ENCODE measurements at regions not wholly inside any gene's neighbourhood (a gene's known extent, or its start where the extent isn't known, plus 50 kb on each side); places are given as distances from the start of the nearest gene placed in this dataset.

DNA sequence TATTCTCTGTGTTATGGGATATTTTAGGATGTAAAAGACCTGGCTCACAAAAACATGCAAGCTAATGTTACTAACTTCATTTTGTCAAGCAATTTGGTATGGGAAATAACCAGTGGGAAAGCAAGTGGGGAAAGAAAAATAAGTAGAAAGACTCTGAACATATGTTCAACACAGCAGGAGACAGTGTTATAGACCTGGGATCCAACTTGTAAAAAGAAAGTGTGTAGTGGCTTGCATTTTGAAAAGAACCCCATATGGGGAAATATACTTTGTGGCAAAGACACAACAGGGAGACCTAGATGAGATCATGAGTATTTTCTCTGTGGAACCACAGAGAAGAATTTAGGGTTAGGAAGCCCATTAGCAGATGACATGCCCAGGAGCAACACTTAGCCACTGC, 212.7 kb upstream of the NRIP1 start:
- intact Hi-C loops (cut with micrococcal nuclease; ENCODE audit: unreplicated experiment) (no loop called here), in situ Hi-C loops (cut with MboI) (no loop called here)
- BruUV-seq (replicated peaks), result no TSS peak
- no peaks in the 10 kb centered on the region for H3K36me3 ChIP-seq (ENCODE audit: control insufficient read depth in 2 of 2, insufficient read depth in 2 of 2, low read length in 1 of 2)
- no peaks in the 10 kb centered on the region for H3K9me3 ChIP-seq (replicated peaks; ENCODE audit: control insufficient read depth, insufficient read depth, low read length)
- no peak overlapping the region for H3K4me2 ChIP-seq (ENCODE audit: control insufficient read depth, insufficient read depth)
- FAIRE-seq (no peak), DNase-seq (ENCODE audit: low read depth, low spot score) (no peak), ATAC-seq (no peak)
- no peak overlapping the region for H3K9ac ChIP-seq (ENCODE audit: control insufficient read depth, insufficient read depth, low read length)
- ChIA-PET RAD21 (ENCODE audit: unreplicated experiment) (interaction anchor here (1.0 kb wide), 1 partner anchor 413 kb away, joined by 3 read pairs; no protein-coding TSS in a partner anchor), SMC1A (ENCODE audit: uncharacterized antibody, unreplicated experiment) (interaction anchor here (1.3 kb wide), 1 partner anchor 9 kb away, joined by 4 read pairs; no protein-coding TSS in a partner anchor), CTCF (no interaction called here), POLR2A (no interaction called here)
- H3K4me3 ChIP-seq, result no peak overlapping the region
- no peak overlapping the region for H3K27ac ChIP-seq (ENCODE audit: control insufficient read depth, insufficient read depth)
- H3K27me3 ChIP-seq (replicated peaks in 1 of 2; ENCODE audit: control insufficient read depth in 2 of 2, insufficient read depth in 2 of 2, low read length in 1 of 2), result no peaks in the 10 kb centered on the region
- H2AFZ ChIP-seq (ENCODE audit: control insufficient read depth, low read depth, low read length), result no peak overlapping the region
- TF ChIP-seq TAF1 (IDR thresholded peaks at IDR 0.05; ENCODE audit: borderline replicate concordance, low read depth, low read length), result no peak
- no peak for TF ChIP-seq SIX5 (IDR thresholded peaks at IDR 0.05; ENCODE audit: low read depth, low read length, severe bottlenecking)
- TF ChIP-seq POLR2A (IDR thresholded peaks at IDR 0.05; ENCODE audit: low read depth, low read length), result no peak
- no peak for TF ChIP-seq RB1 (IDR thresholded peaks at IDR 0.05; ENCODE audit: borderline replicate concordance)
- no peak for TF ChIP-seq ZSCAN29 (IDR thresholded peaks at IDR 0.05)
- TF ChIP-seq, protein P1, sequence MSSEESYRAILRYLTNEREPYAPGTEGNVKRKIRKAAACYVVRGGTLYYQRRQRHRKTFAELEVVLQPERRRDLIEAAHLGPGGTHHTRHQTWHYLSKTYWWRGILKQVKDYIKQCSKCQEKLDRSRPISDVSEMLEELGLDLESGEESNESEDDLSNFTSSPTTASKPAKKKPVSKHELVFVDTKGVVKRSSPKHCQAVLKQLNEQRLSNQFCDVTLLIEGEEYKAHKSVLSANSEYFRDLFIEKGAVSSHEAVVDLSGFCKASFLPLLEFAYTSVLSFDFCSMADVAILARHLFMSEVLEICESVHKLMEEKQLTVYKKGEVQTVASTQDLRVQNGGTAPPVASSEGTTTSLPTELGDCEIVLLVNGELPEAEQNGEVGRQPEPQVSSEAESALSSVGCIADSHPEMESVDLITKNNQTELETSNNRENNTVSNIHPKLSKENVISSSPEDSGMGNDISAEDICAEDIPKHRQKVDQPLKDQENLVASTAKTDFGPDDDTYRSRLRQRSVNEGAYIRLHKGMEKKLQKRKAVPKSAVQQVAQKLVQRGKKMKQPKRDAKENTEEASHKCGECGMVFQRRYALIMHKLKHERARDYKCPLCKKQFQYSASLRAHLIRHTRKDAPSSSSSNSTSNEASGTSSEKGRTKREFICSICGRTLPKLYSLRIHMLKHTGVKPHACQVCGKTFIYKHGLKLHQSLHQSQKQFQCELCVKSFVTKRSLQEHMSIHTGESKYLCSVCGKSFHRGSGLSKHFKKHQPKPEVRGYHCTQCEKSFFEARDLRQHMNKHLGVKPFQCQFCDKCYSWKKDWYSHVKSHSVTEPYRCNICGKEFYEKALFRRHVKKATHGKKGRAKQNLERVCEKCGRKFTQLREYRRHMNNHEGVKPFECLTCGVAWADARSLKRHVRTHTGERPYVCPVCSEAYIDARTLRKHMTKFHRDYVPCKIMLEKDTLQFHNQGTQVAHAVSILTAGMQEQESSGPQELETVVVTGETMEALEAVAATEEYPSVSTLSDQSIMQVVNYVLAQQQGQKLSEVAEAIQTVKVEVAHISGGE (CRISPR knock-in tag; IDR thresholded peaks at IDR 0.05), result no peak
- TF ChIP-seq YY1 (IDR thresholded peaks at IDR 0.05; ENCODE audit: low read depth, low read length), result no peak
- no peak for TF ChIP-seq SMC3 (IDR thresholded peaks at IDR 0.05; ENCODE audit: borderline replicate concordance, low read length)
- TF ChIP-seq, protein P2, sequence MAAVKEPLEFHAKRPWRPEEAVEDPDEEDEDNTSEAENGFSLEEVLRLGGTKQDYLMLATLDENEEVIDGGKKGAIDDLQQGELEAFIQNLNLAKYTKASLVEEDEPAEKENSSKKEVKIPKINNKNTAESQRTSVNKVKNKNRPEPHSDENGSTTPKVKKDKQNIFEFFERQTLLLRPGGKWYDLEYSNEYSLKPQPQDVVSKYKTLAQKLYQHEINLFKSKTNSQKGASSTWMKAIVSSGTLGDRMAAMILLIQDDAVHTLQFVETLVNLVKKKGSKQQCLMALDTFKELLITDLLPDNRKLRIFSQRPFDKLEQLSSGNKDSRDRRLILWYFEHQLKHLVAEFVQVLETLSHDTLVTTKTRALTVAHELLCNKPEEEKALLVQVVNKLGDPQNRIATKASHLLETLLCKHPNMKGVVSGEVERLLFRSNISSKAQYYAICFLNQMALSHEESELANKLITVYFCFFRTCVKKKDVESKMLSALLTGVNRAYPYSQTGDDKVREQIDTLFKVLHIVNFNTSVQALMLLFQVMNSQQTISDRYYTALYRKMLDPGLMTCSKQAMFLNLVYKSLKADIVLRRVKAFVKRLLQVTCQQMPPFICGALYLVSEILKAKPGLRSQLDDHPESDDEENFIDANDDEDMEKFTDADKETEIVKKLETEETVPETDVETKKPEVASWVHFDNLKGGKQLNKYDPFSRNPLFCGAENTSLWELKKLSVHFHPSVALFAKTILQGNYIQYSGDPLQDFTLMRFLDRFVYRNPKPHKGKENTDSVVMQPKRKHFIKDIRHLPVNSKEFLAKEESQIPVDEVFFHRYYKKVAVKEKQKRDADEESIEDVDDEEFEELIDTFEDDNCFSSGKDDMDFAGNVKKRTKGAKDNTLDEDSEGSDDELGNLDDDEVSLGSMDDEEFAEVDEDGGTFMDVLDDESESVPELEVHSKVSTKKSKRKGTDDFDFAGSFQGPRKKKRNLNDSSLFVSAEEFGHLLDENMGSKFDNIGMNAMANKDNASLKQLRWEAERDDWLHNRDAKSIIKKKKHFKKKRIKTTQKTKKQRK (IDR thresholded peaks at IDR 0.05; ENCODE audit: low read depth, low read length), result no peak
- TF ChIP-seq, protein P3, sequence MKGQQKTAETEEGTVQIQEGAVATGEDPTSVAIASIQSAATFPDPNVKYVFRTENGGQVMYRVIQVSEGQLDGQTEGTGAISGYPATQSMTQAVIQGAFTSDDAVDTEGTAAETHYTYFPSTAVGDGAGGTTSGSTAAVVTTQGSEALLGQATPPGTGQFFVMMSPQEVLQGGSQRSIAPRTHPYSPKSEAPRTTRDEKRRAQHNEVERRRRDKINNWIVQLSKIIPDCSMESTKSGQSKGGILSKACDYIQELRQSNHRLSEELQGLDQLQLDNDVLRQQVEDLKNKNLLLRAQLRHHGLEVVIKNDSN (IDR thresholded peaks at IDR 0.05; ENCODE audit: borderline replicate concordance, extremely low read length, insufficient read depth, low read depth, low read length), result no peak
- no peak for TF ChIP-seq POLR2AphosphoS5 (IDR thresholded peaks at IDR 0.05; ENCODE audit: low read length)
- TF ChIP-seq, protein P4, sequence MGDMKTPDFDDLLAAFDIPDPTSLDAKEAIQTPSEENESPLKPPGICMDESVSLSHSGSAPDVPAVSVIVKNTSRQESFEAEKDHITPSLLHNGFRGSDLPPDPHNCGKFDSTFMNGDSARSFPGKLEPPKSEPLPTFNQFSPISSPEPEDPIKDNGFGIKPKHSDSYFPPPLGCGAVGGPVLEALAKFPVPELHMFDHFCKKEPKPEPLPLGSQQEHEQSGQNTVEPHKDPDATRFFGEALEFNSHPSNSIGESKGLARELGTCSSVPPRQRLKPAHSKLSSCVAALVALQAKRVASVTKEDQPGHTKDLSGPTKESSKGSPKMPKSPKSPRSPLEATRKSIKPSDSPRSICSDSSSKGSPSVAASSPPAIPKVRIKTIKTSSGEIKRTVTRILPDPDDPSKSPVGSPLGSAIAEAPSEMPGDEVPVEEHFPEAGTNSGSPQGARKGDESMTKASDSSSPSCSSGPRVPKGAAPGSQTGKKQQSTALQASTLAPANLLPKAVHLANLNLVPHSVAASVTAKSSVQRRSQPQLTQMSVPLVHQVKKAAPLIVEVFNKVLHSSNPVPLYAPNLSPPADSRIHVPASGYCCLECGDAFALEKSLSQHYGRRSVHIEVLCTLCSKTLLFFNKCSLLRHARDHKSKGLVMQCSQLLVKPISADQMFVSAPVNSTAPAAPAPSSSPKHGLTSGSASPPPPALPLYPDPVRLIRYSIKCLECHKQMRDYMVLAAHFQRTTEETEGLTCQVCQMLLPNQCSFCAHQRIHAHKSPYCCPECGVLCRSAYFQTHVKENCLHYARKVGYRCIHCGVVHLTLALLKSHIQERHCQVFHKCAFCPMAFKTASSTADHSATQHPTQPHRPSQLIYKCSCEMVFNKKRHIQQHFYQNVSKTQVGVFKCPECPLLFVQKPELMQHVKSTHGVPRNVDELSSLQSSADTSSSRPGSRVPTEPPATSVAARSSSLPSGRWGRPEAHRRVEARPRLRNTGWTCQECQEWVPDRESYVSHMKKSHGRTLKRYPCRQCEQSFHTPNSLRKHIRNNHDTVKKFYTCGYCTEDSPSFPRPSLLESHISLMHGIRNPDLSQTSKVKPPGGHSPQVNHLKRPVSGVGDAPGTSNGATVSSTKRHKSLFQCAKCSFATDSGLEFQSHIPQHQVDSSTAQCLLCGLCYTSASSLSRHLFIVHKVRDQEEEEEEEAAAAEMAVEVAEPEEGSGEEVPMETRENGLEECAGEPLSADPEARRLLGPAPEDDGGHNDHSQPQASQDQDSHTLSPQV (IDR thresholded peaks at IDR 0.05), result no peak
- TF ChIP-seq ZZZ3 (IDR thresholded peaks at IDR 0.05; ENCODE audit: control insufficient read depth, insufficient read length, low read depth), result no peak
- TF ChIP-seq NFYA (IDR thresholded peaks at IDR 0.05; ENCODE audit: borderline replicate concordance, low read depth, low read length), result no peak
- H3K4me1 ChIP-seq (ENCODE audit: control insufficient read depth, insufficient read depth, low read length), result no peaks in the 10 kb centered on the region
- H3K79me2 ChIP-seq (ENCODE audit: control insufficient read depth, insufficient read depth, low read length), result no peaks in the 10 kb centered on the region
- H4K20me1 ChIP-seq (ENCODE audit: control insufficient read depth, insufficient read depth), result no peaks in the 10 kb centered on the region
